HG03196 (cell line): ENCODE measurements at regions not wholly inside any gene's neighbourhood (a gene's known extent, or its start where the extent isn't known, plus 50 kb on each side); places are given as distances from the start of the nearest gene placed in this dataset.
"Not testable (repeated sequence)": the region's sequence is repeated elsewhere in the genome, so short reads cannot be mapped to it uniquely, and the experiment has no call there.

Experiments used
- ATAC-seq: cut with Tn5 transposase; IDR thresholded peaks from one replicate; pipeline ENCODE4 v1.9.1; 2021; ENCODE audit not compliant: unreplicated experiment

DNA sequence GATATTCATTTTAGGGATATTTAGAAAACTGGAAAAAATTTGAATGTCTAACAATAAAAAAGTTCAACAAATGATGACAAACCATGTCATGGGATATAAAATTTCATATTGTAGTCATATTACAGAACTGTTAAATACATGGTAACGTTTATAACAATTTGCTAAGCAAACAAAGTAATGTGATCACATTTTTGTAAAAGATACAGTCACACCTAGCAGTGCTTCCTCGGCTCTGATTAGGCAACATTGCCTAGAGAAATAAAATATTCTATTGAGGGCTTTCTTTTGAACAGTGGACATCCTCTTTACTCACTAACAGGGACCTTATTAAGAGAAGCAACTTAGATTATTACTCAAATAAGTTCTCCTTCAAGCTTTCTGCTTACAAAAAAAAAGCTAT, 605.5 kb downstream of the GATA3 start:
- no peak for ATAC-seq

DNA sequence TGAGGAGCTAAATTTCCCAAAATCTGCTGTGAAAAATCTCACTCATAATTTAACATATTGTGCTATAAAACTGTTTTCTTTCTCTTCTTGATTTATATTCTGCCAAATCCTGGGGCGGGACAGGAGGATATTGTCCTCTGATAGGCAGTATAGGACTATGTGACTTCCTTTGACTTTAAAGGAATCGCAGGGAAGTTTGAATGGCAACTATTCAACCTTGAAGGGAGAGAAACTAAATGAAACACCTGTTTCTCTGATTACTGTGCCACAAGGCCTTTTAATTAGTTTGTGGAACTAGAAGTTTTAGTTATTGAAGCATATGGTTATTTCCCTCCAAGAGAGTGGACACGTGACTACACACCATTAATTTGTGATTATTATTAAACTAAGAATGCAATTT, 607.4 kb downstream of the GATA3 start:
- no peak for ATAC-seq

DNA sequence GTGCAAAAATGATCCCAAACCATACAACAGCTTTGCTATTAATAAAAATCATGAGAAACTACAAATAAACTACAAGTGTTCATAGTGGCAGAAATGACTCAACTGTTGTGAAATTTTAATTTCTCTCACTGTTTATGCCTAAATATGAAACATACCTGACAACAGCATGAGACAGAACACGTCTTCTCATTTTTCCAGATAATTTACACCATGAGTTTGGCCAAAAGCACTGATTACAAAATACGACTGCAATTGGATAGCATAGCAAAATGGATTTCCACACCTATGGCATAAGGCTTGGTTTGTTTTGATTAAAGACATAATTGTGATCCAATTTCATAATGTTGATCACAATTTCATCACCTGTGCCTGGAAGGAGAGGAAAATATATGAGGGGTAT, 608.6 kb downstream of the GATA3 start:
- ATAC-seq: no peak

DNA sequence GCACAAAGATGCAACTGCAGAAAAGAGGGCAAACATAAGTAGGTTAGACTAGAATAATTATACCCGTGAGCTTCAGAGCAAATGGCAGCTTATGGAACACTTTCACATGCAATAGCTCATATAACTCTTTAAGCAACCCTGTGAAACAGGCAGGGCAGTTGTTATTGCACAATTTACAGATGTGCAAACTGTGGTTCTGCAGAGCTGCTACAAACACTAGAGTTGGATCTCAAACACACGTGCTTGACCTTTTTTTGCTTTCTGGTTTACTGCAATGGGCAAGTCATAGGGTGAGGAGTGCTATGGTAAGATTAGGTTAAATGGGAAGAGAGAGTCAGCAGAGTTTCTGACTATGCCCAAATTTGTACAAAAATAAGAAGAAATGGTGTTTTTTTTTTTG, 610.8 kb downstream of the GATA3 start:
- no peak for ATAC-seq

DNA sequence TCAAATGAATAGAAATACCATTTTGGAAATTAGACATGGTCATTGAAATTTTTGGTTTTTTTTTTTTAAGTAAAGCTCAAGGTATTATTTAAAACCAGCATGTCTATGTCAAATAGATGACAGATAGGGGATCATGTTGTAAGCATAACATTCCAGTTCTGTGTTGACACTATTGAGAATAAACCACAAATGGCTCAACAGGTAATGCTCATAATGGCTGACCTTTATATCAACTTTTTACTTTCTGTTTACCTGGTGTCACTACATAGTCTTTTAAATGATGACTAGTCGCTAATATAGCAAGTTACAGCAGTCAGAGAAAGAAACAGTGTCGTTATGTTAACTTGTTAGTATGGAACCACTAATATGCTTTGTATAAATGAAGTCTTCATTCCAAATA, 616.0 kb downstream of the GATA3 start:
- no peak for ATAC-seq

DNA sequence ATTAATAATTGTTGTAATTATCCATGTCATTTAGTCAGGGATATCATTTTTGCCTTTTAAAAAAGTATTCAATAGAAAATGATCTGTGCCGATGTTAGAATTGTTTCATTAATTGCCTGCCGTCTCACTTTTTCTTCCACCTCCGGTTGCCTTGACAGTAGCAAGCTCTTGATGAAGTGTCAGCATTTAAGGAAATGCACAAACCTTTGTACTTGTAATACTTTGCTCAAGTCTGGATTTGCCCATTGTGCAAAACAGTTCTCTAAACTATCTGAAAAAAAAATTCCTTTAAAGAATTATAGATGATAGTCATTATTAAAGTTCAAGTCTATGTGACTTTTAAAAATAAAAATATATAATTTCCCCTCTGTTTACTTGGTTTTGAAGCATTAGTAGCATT, 619.7 kb downstream of the GATA3 start:
- no peak for ATAC-seq

DNA sequence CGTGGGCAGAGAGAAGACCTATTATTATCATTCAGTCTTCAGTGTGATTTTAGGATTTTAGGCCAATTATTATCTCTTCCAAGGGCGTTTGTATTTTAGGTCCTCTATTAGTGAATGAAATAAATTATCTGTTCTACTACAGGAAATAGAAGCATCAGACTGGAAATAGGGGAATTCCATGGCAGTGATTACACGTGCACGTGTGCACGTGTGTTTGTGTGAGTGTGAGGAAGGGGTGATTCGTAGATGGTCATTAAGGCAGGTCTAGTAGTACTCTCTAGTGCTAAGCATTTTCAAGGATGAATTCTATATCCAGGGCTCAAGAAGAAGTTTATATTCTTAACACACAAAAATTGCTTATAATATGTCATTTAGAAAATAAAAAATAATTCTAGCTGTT, 623.2 kb downstream of the GATA3 start:
- ATAC-seq: no peak

DNA sequence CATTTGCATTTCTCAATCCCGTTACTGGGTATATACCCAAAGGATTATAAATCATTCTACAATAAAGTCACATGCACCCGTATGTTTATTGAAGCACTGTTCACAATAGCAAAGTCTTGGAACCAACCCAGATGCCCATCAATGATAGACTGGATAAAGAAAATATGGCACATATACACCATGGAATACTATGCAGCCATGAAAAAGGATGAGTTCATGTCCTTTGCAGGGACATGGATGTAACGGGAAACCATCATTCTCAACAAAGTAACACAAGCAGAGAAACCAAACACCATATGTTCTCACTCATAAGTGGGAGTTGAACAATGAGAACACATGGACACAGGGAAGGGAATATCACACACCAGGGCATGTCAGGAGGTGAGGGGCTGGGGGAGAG, 630.4 kb downstream of the GATA3 start:
- not testable (repeated sequence) for ATAC-seq

DNA sequence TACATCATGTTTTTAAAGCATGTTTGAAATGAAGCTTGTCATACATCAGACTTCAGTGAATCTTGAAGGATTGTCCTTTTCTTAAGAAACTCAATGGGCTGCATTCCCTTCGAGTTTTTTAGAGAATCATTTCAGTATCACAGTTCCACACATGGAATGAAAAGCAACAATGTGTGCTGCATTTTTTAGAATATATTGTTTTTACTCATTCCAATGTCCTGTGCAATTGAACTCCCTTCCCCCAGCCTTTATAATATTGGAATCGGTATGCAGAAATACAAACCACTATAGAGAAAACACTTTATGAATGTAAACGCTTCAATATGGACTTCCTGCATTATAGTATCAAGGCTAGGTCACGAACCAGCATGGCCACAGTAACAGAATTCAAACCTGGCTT, 634.4 kb downstream of the GATA3 start:
- no peak for ATAC-seq

DNA sequence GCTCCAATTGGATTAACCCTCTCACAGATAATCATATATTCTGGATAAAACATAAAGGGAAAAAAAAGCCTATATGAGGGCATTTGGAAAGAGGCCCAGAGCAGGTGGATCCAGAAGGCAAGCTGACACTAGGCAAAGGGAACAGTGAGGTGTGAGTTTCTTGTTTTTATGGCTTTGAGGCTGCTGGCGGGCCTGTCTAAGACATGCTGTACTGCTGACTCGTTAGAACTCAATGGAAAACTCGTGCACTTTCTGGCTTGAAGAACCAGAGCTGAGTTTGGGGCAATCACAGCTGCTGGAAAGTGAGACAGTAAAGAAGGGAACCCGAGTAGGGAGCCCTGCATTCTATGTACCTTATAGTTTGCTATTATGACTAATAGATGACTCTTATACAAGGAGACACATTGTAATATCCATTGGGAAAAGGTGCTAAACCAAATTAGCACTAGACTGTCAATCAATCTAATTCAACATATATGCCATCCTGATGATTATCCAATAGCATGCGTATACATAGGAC, 637.1 kb downstream of the GATA3 start:
- ATAC-seq: no peak

DNA sequence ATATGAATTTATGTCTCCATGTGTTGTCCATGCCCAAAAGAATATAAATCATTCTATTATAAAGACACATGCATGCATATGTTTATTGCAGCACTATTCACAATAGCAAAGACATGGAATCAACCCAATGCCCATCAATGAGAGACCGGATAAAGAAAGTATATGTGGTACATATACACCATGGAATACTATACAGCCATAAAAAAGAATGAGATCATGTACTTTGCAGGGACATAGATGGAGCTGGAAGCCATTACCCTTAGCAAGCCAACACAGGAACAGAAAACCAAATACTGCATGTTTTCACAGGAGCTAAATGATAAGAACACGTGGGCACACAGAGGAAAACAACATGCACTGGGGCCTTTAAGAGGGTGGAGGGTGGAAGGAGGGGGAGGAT, 639.1 kb downstream of the GATA3 start:
- not testable (repeated sequence) for ATAC-seq

DNA sequence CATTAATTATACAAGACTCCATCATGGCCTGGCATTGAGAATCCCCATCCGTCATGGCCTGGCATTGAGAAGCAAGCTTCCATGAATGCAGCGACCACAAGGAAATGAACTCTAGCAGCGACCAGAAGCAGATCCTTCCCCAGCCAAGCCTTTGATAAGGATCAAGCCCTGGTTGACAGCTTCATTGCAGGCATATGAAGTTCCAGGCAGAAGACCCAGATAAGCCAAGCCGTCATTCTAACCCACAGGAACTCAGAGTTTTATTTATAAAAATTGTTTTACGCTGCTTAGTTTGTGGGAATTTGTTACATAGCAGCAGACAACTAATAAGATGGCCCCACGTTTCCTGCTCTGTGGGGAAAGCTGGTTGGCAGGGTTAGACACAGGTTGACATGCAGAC, 642.3 kb downstream of the GATA3 start:
- no peak for ATAC-seq

DNA sequence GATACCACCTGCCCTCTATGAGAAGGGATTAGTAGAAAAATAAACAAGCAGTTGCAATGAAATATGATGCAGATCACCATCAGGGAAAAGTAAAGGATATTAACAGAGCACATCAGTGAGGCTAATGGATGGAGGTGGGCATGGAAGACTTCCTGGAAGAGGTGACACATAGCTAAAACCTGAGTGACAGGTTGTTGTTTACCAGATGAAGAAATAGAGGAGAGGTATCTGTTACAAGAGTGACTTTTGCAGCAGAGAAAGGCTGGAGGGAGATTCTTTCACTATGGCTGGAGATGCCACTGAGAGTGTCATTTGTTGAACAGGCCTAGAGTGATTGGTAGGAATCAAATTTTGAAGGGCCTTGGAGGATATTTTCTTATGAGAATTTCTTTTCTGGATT, 646.2 kb downstream of the GATA3 start:
- no peak for ATAC-seq

DNA sequence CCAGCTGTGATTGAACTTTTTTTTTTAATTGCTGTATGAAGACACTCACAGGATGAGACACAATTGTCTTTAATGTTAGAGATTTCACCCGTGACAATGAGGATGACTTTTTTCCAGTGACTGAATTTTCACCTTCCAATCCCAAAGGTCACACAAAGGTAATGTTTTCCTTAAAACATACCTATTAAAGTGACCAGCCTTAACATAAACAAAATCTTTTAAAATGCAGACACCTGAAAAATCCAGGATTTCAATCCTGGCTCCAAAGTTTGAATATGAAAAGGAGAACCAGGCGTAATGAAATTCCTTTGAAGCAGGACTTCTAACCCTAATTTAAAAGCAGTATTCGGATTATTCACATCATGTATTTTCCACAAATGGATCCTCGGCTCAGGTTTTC, 647.7 kb downstream of the GATA3 start:
- no peak for ATAC-seq

DNA sequence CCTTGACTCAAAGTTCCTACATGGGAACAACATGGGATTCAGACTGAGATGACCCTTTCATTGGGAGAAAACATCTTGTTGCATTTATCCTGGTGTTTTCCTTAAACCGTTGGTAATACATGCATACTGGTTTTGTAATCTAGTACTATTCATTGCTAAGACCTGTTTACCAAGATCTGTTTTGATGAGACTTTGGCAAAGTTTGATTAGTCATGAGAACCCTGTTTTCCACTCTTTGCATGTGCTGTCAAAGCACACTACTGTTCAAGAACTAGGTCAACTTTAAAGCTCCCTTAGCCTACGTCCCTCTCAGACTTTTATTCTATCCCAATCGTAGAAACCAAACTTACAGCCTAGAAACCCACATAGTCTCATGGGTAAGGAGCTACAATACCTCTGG, 650.9 kb downstream of the GATA3 start:
- ATAC-seq: no peak

DNA sequence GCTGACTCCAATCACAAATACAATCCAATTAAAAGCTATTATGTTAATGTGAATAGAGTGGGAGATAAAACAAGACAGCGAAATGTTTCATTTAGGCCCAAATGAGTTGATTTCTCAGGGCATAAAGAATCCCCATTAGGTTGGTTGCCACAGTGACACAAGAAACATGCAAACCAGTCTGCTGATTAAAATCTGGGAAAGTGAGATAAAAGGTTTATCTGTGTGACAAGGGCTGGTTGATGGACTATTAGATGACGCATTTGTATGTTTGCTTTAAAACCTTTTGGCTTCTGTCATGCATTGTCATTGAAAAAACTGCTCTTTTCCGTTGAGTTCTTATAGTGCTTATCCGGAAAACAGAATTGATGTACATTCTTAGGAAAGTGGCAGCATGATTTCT, 658.2 kb downstream of the GATA3 start:
- ATAC-seq: no peak

DNA sequence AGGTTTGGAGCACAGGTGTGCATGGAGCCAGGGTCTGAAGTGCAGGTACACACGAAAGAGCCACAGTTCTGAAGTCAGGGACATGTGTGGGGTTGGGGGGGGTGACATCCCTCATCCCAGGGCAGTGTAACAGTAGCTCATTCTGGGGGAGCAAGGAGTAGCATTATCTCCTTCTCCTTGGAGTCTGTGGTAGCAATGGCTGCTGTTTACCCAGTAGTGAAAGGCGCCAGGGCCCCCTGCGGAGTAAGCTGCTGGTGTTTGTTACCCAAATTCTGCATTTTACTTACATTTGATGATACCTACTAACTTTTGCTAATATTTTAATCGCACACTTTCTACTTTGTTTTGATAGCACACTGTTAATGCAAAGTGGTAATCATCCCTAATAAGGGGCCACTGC, 665.5 kb downstream of the GATA3 start:
- ATAC-seq: no peak

DNA sequence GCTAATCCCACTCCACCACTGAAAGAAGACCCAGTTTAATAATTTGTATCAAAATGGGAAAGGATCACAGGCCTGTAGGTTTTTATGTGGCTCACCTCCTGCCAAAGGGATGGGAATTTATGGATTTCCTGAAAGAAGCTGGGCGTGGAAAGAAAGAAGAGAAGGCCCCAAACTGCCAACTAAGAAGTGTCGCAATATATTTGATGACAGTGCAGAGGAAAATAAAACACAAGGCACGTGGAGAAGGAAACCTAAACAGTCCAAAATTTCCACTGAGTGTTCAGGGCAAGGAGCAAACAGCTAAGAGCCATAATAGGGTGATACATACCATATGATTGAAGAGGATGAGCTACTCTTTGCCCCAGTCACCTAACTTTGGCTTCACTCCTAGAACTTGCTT, 667.2 kb downstream of the GATA3 start:
- no peak for ATAC-seq

DNA sequence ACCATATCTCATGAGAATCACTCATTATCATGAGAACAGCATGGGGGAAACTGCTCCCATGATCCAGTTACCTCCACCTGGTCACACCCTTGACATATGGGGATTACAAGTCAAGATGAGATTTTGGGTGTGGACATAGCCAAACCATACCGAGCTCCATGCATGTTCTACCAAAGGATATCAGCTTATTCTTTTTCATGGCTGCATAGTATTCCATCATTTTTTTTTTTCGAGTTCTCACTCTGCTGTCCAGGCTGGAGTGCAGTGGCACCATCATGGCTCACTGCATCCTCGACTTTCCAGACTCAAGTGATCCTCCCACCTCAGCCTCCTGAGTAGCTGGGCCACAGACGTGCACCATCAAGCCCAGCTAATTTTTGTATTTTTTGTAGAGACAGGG, 668.3 kb downstream of the GATA3 start:
- no peak for ATAC-seq

DNA sequence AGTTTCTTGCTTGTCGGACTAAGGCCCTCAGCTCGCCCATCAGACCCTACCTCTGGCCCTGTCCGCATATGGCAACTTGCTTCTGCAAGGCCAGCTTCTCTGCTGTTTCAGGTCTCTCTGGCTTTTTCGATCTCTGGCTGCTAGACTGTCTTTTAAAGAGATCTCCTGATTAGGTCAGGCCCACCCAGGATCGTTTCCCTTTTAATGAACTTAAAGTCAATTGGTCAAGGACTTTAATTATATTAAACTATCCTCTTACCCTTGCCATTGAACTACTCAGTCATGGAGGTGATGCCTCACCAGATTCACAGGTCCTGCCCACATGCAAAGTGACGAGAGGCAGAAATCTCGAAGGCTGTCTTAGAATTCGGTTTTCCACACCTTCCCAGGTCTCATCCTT, 670.9 kb downstream of the GATA3 start:
- no peak for ATAC-seq

DNA sequence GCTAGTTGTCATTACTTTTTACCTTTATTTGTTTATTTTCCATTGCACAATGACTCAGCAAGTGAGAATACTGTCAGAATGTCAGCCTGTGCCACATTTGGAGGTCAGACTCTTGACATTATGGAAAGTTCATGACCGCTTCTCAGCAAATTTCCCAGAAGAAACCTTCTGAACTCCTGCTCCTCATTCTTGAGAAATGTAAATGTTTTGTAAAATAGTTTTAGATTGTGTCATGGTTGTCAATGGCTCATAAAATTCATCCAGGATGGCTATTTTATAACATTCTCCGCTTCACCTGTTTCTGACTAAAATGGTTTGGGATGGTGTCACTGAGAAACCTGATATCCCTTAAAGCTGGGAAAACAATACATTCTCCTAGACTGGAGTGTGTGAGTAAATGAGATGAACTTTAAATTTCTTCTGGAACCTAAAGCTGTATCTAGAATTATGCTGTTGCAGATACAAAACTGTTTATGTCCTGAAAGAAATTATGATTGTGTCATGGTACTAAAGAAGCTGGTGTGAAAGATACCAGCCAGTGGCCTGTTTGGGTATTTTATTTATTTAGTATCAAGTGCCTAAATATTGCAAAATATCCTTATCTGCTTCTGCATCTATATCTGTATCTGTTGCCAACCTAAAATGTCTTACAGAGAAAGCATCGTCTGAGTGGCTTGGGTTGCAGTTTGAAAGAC, 671.7 kb downstream of the GATA3 start:
- no peak for ATAC-seq

DNA sequence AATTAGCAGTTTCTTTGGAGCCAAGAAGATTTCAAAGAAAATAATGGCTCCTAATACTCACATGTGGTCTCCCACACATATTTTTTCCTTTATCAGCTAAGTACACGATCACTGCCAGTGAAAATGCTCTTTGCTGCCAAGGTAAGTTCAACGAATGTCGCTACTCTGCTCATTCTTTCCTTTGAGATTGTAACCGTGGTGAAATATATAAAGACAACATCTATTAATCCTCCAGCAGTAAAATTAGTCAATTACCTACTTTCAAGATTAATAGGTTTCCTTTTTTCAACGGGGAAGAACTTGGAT, 672.2 kb downstream of the GATA3 start:
- no peak for ATAC-seq
